ENCODE measurements at regions not wholly inside any gene's neighbourhood (a gene's known extent, or its start where the extent isn't known, plus 50 kb on each side); places are given as distances from the start of the nearest gene placed in this dataset.

- TF ChIP-seq CTCF (IDR thresholded peaks at IDR 0.05; ENCODE audit: poor library complexity) (no peak), EZH2 (IDR thresholded peaks at IDR 0.05; ENCODE audit: borderline replicate concordance) (no peak), EZH2phosphoT487 (IDR thresholded peaks at IDR 0.05; ENCODE audit: low read depth, severe bottlenecking, unreplicated experiment) (no peak)
Observed at GRCh38 chr5:89030798-89031197, 147.8 kb upstream of the MEF2C start.
